HEK293 (cell line): ENCODE measurements at regions not wholly inside any gene's neighbourhood (a gene's known extent, or its start where the extent isn't known, plus 50 kb on each side); places are given as distances from the start of the nearest gene placed in this dataset.
"Not testable (repeated sequence)": the region's sequence is repeated elsewhere in the genome, so short reads cannot be mapped to it uniquely, and the experiment has no call there.

Experiments
- CTCF ChIP-seq: fragments of 450-650 bp; formaldehyde crosslinking; IDR thresholded peaks from 2 replicates; pipeline ENCODE4 v1.5.1; 2016; ENCODE audit warnings: missing biosample characterization, missing genetic modification characterization
- REST ChIP-seq: fragments of 450-650 bp; formaldehyde crosslinking; IDR thresholded peaks from 2 replicates; pipeline ENCODE4 v1.5.1; 2016; ENCODE audit warnings: missing biosample characterization, missing genetic modification characterization
- ZNF776 ChIP-seq: fragments of 450-650 bp; formaldehyde crosslinking; IDR thresholded peaks from 2 replicates; pipeline ENCODE4 v1.5.0; 2017; ENCODE audit warnings: missing biosample characterization, missing genetic modification characterization, borderline replicate concordance

- not testable (repeated sequence) for TF ChIP-seq REST, CTCF, ZNF776 (tag by site-specific recombination)
Measured at GRCh38 chrX:56635060-56635459, 71.6 kb downstream of the UBQLN2 start.
